ENCODE measurements at regions not wholly inside any gene's neighbourhood (a gene's known extent, or its start where the extent isn't known, plus 50 kb on each side); places are given as distances from the start of the nearest gene placed in this dataset.

DNA sequence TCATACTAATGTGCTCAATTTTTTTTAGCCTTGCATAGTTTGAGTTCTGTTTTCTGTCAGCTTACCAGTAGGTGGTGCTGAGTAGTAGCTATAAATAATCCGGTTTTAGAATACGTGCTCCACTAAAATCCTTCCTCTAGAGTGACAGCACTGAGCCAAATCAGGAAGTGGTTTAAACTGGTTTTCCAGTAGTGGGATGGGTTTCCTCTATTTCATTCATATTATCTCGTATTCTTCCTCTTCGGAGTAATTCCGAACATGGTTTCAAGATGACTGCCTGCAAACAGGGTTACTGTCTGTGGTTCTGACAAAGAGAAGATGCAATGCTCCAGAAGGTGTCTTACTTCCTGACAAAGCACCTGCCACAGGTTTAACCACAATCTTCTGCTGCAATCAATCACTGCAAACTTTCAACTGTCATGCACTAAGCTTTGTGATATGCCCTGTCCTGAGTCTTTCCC is 496.9 kb upstream of the VRK2 start:
- ATAC-seq = peak; percentile 72
- intact Hi-C loops (cut with DNase I) = no loop called here
- TF ChIP-seq, protein P1, sequence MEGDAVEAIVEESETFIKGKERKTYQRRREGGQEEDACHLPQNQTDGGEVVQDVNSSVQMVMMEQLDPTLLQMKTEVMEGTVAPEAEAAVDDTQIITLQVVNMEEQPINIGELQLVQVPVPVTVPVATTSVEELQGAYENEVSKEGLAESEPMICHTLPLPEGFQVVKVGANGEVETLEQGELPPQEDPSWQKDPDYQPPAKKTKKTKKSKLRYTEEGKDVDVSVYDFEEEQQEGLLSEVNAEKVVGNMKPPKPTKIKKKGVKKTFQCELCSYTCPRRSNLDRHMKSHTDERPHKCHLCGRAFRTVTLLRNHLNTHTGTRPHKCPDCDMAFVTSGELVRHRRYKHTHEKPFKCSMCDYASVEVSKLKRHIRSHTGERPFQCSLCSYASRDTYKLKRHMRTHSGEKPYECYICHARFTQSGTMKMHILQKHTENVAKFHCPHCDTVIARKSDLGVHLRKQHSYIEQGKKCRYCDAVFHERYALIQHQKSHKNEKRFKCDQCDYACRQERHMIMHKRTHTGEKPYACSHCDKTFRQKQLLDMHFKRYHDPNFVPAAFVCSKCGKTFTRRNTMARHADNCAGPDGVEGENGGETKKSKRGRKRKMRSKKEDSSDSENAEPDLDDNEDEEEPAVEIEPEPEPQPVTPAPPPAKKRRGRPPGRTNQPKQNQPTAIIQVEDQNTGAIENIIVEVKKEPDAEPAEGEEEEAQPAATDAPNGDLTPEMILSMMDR (IDR thresholded peaks at IDR 0.05) = peak; percentile 16

DNA sequence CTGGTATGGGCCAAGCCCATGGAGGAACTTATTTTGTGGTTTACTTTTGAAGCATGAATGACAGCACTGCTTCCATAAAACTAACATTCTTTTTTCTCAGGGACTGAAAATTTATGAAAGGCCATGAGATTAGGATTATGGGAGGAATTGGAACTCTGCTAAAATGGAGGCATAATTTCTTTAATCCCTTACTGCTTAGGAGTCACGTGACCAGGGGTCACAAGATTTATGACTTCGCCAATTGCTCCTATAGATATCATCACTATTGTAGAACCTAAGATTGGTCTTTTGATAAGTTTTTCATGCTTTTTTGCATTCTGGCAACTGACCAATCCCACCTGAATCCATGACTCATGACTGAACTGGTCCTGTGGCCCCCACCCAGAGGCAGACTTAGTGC is 495.7 kb upstream of the VRK2 start:
- Histone ChIP-seq H3K27ac (no peak overlapping the region), H3K4me3 (no peak overlapping the region), H3K36me3 (no peaks in the 10 kb centered on the region), H3K9me3 (no peaks in the 10 kb centered on the region), H3K4me1 (no peaks in the 10 kb centered on the region), H3K27me3 (no peaks in the 10 kb centered on the region)
- no peak for DNase-seq
- TF ChIP-seq, protein P1 (IDR thresholded peaks at IDR 0.05) = no peak
- ATAC-seq = no peak
- intact Hi-C loops (cut with DNase I) = no loop called here

More for the DNA sequence above, 496.9 kb upstream of the VRK2 start:
- H3K4me1 ChIP-seq = no peaks in the 10 kb centered on the region
- no peak overlapping the region for H3K4me3 ChIP-seq
- DNase-seq = no peak
- H3K27me3 ChIP-seq = peaks cover 5% of the 10 kb centered on the region
- H3K36me3 ChIP-seq = no peaks in the 10 kb centered on the region
- H3K27ac ChIP-seq = no peak overlapping the region
- no peaks in the 10 kb centered on the region for H3K9me3 ChIP-seq

DNA sequence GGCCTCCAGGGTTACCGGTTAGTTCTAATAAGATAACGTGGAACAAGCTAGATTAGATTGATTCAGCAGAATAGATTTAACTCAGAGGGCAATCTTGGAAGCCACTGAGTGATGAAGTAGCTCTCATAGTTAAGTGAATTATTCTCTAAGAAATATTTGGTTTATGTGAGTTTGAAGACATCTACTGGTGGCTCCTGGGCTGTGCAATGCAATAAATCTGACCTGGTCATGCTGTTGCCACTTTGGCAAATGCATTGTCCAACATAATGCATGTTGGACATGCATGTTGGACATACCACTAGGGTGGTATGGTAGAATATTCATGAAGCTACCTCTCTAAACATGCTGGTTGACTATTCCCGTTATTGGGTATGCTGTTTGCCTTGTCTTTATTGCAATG is 493.7 kb upstream of the VRK2 start:
- H3K4me1 ChIP-seq = no peaks in the 10 kb centered on the region
- no peak overlapping the region for H3K4me3 ChIP-seq
- no peaks in the 10 kb centered on the region for H3K27me3 ChIP-seq
- H3K36me3 ChIP-seq = no peaks in the 10 kb centered on the region
- no peaks in the 10 kb centered on the region for H3K9me3 ChIP-seq
- TF ChIP-seq, protein P1 (IDR thresholded peaks at IDR 0.05) = no peak
- intact Hi-C loops (cut with DNase I) = no loop called here
- ATAC-seq = no peak
- DNase-seq = no peak
- H3K27ac ChIP-seq = no peak overlapping the region

DNA sequence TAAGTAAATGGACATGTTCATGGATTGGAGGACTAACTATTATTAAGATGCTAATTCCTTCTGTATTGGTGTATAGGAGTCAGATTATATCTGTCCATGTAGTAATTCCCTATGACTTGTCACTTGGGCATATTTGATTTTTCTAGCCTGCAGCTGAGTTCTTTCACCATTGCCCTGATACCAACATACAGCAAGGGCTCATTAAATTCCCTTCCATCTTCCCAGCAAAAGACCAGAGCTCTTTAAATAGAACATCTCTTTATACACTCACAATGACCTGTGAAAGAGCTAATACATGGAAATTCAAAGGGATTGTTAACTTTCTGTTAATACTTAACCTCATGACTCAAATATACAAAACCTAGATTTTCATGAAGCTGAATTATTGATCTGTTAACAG is 492.3 kb upstream of the VRK2 start:
- H3K27me3 ChIP-seq = no peaks in the 10 kb centered on the region
- no peak overlapping the region for H3K4me3 ChIP-seq
- no peak overlapping the region for H3K27ac ChIP-seq
- intact Hi-C loops (cut with DNase I) = no loop called here
- TF ChIP-seq, protein P1 (IDR thresholded peaks at IDR 0.05) = no peak
- no peaks in the 10 kb centered on the region for H3K36me3 ChIP-seq
- no peaks in the 10 kb centered on the region for H3K9me3 ChIP-seq
- no peak for ATAC-seq
- DNase-seq = no peak
- no peaks in the 10 kb centered on the region for H3K4me1 ChIP-seq

DNA sequence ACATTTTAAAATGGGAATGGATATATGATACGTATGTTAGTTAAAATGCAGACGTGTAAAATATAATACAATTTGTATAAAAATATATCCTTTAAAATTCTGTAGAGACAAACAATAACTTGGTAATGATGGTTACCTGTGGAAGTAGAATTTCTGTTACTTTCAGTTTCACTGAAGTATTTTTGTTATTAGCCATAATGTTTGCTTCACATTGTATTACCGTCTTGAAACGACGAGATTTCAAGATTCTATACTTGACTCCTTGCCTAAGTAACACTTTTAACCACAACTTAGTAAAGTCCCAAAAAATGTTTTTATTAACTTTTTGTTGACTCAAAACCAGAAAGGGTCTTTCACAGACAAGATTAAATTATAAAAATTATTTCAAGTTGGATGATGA is 488.3 kb upstream of the VRK2 start:
- Histone ChIP-seq H3K27ac (no peak overlapping the region), H3K27me3 (no peaks in the 10 kb centered on the region), H3K9me3 (no peaks in the 10 kb centered on the region), H3K4me3 (no peak overlapping the region), H3K36me3 (no peaks in the 10 kb centered on the region), H3K4me1 (no peaks in the 10 kb centered on the region)
- ATAC-seq = no peak
- intact Hi-C loops (cut with DNase I) = no loop called here
- TF ChIP-seq, protein P1 (IDR thresholded peaks at IDR 0.05) = no peak
- no peak for DNase-seq

DNA sequence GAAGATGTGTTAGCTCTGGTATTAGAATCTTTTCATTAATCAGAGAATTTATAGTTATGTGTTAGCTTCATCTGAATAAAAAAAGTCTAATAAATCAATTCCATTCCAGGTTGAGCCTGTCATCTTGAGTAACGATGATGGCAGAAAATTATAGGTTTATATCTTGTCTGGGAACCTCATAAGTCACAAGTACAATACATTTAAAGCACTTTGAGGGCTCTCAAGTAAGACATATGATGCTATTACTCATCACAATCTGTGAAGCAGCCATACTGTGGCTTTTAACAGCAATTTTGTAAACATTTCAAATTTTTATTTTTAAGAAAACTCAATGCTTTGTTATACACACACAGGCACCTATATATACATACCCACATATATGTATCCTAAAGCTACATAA is 484.1 kb upstream of the VRK2 start:
- H3K27ac ChIP-seq = no peak overlapping the region
- no peaks in the 10 kb centered on the region for H3K4me1 ChIP-seq
- ATAC-seq (no peak), DNase-seq (no peak)
- intact Hi-C loops (cut with DNase I) = no loop called here
- H3K27me3 ChIP-seq = no peaks in the 10 kb centered on the region
- no peaks in the 10 kb centered on the region for H3K9me3 ChIP-seq
- no peak overlapping the region for H3K4me3 ChIP-seq
- H3K36me3 ChIP-seq = no peaks in the 10 kb centered on the region
- TF ChIP-seq, protein P1 (IDR thresholded peaks at IDR 0.05) = no peak
